ENCODE measurements at regions not wholly inside any gene's neighbourhood (a gene's known extent, or its start where the extent isn't known, plus 50 kb on each side); places are given as distances from the start of the nearest gene placed in this dataset.
"Not testable (repeated sequence)": the region's sequence is repeated elsewhere in the genome, so short reads cannot be mapped to it uniquely, and the experiment has no call there.

GRCh38 chr11:110874437-110875030 lies 162.3 kb upstream of the ARHGAP20 start:
- DNase-seq (ENCODE audit: low read depth in 2 of 2) = no peak

GRCh38 chr11:110873975-110874374 lies 161.7 kb upstream of the ARHGAP20 start:
- no peak for DNase-seq (ENCODE audit: low read depth in 2 of 2)

- no peak for DNase-seq (ENCODE audit: low read depth in 2 of 2)
Measured at GRCh38 chr11:110870816-110871522, 158.7 kb upstream of the ARHGAP20 start.

GRCh38 chr11:110867951-110868350 lies 155.7 kb upstream of the ARHGAP20 start:
- no peak for DNase-seq (ENCODE audit: low read depth in 2 of 2)

- DNase-seq (ENCODE audit: low read depth in 2 of 2) = no peak
Measured at GRCh38 chr11:110866081-110866480, 153.8 kb upstream of the ARHGAP20 start.

- no peak for DNase-seq (ENCODE audit: low read depth in 2 of 2)
Measured at GRCh38 chr11:110862407-110862806, 150.2 kb upstream of the ARHGAP20 start.

GRCh38 chr11:110860461-110860860 lies 148.2 kb upstream of the ARHGAP20 start:
- DNase-seq (ENCODE audit: low read depth in 2 of 2) = no peak

GRCh38 chr11:110859998-110860397 lies 147.8 kb upstream of the ARHGAP20 start:
- DNase-seq (ENCODE audit: low read depth in 2 of 2) = no peak

GRCh38 chr11:110859240-110859840 lies 147.1 kb upstream of the ARHGAP20 start:
- no peak for DNase-seq (ENCODE audit: low read depth in 2 of 2)

GRCh38 chr11:110858547-110858921 lies 146.3 kb upstream of the ARHGAP20 start:
- no peak for DNase-seq (ENCODE audit: low read depth in 2 of 2)

GRCh38 chr11:110857892-110858546 lies 145.8 kb upstream of the ARHGAP20 start:
- DNase-seq (ENCODE audit: low read depth in 2 of 2) = no peak

- DNase-seq (ENCODE audit: low read depth in 2 of 2) = no peak
Measured at GRCh38 chr11:110856996-110857812, 145.0 kb upstream of the ARHGAP20 start.

GRCh38 chr11:110856340-110856739 lies 144.1 kb upstream of the ARHGAP20 start:
- no peak for DNase-seq (ENCODE audit: low read depth in 2 of 2)

GRCh38 chr11:110855191-110855590 lies 143.0 kb upstream of the ARHGAP20 start:
- DNase-seq (ENCODE audit: low read depth in 2 of 2) = no peak

- no peak for DNase-seq (ENCODE audit: low read depth in 2 of 2)
Measured at GRCh38 chr11:110852921-110853490, 140.8 kb upstream of the ARHGAP20 start.

GRCh38 chr11:110850846-110851245 lies 138.6 kb upstream of the ARHGAP20 start:
- no peak for DNase-seq (ENCODE audit: low read depth in 2 of 2)

- not testable (repeated sequence) for DNase-seq (ENCODE audit: low read depth in 2 of 2)
Measured at GRCh38 chr11:110843053-110843452, 130.8 kb upstream of the ARHGAP20 start.

GRCh38 chr11:110838808-110839207 lies 126.6 kb upstream of the ARHGAP20 start:
- no peak for DNase-seq (ENCODE audit: low read depth in 2 of 2)

- no peak for DNase-seq (ENCODE audit: low read depth in 2 of 2)
Measured at GRCh38 chr11:110837603-110838002, 125.4 kb upstream of the ARHGAP20 start.

- no peak for DNase-seq (ENCODE audit: low read depth in 2 of 2)
Measured at GRCh38 chr11:110835106-110835505, 122.9 kb upstream of the ARHGAP20 start.

- DNase-seq (ENCODE audit: low read depth in 2 of 2) = no peak
Measured at GRCh38 chr11:110833033-110833484, 120.8 kb upstream of the ARHGAP20 start.

Data from fibroblast of skin of left quadriceps (primary cell).